ENCODE measurements at regions not wholly inside any gene's neighbourhood (a gene's known extent, or its start where the extent isn't known, plus 50 kb on each side); places are given as distances from the start of the nearest gene placed in this dataset.

GRCh38 chrX:69362856-69363255 is 141.3 kb upstream of the NALF2 start:
- DNase-seq, result no peak

GRCh38 chrX:69362354-69362753 is 141.8 kb upstream of the NALF2 start:
- DNase-seq, result no peak

- DNase-seq, result no peak
Measured at GRCh38 chrX:69361311-69361845, 142.7 kb upstream of the NALF2 start.

GRCh38 chrX:69357317-69357716 is 146.8 kb upstream of the NALF2 start:
- DNase-seq, result no peak

- DNase-seq, result no peak
Measured at GRCh38 chrX:69324851-69325250, 159.6 kb upstream of the PJA1 start.

- no peak for DNase-seq
Measured at GRCh38 chrX:69323786-69324720, 158.8 kb upstream of the PJA1 start.

GRCh38 chrX:69321789-69322188 is 156.5 kb upstream of the PJA1 start:
- DNase-seq, result no peak

- DNase-seq, result no peak
Measured at GRCh38 chrX:69321006-69321655, 155.9 kb upstream of the PJA1 start.

- no peak for DNase-seq
Measured at GRCh38 chrX:69320116-69320515, 154.9 kb upstream of the PJA1 start.

- DNase-seq, result no peak
Measured at GRCh38 chrX:69319376-69319775, 154.1 kb upstream of the PJA1 start.

GRCh38 chrX:69318651-69319340 is 153.5 kb upstream of the PJA1 start:
- no peak for DNase-seq

- no peak for DNase-seq
Measured at GRCh38 chrX:69317721-69318120, 152.5 kb upstream of the PJA1 start.

- DNase-seq, result no peak
Measured at GRCh38 chrX:69314436-69315348, 149.4 kb upstream of the PJA1 start.

- no peak for DNase-seq
Measured at GRCh38 chrX:69313617-69314290, 148.5 kb upstream of the PJA1 start.

GRCh38 chrX:69311936-69312670 is 146.8 kb upstream of the PJA1 start:
- no peak for DNase-seq

- DNase-seq, result no peak
Measured at GRCh38 chrX:69309074-69309792, 144.0 kb upstream of the PJA1 start.

- DNase-seq, result no peak
Measured at GRCh38 chrX:69307756-69308155, 142.5 kb upstream of the PJA1 start.

GRCh38 chrX:69307029-69307428 is 141.8 kb upstream of the PJA1 start:
- DNase-seq, result no peak

GRCh38 chrX:69306063-69306404 is 140.8 kb upstream of the PJA1 start:
- DNase-seq, result no peak
